Cardiac septum (tissue), 1 donor: ENCODE measurements at regions not wholly inside any gene's neighbourhood (a gene's known extent, or its start where the extent isn't known, plus 50 kb on each side); places are given as distances from the start of the nearest gene placed in this dataset.
"Not testable (repeated sequence)": the region's sequence is repeated elsewhere in the genome, so short reads cannot be mapped to it uniquely, and the experiment has no call there.

Experiments
- DNase-seq: peaks from one replicate; pipeline ENCODE4 v3.0.0-alpha.2; 2020; ENCODE audit warnings: low spot score
- intact Hi-C: fragments of 100-400 bp; cut with DNase I; formaldehyde crosslinking; loops from one replicate; pipeline ENCODE4 v1.14.0; 2022
- donor health status: DM: no; HTN: no; CAD: no.

DNA sequence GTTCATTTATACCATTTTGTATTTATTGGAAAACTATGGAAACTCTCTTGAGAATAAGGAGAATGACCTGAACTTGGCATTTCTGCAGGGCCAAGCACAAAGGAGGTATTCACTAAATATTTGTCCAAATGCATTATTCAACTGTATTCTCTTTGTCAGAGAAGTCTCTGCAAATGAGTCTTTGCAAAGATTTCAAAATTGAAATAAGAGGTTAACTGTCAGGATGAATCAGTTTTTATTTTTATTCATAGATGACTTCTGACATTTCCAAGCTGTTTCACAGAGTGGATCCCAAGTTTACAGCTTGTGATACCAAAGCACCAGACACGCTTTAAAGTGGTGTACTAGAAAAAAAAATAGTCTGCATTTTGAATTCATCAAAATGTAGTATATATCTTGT lies 131.6 kb downstream of the UTRN start:
- no peak for DNase-seq
- intact Hi-C loops: no loop called here

DNA sequence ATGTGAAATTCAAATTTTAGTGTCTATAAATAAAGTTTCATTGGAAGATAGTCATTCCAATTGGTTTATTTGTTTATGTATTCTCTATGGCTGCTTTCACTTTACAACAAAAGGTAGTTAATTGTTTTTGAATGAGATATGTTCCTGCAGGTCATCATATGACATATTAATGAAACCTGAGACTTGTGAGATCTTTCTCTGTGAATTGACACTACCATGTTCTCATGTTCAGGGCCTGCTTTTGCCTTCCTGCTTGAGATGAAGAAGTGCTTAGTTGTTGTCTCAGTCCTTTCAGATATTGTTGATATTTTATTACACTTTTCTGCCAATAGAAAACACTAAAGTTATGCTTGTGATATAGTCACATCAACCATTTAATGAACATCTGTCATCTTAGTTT lies 132.5 kb downstream of the UTRN start:
- intact Hi-C loops: no loop called here

DNA sequence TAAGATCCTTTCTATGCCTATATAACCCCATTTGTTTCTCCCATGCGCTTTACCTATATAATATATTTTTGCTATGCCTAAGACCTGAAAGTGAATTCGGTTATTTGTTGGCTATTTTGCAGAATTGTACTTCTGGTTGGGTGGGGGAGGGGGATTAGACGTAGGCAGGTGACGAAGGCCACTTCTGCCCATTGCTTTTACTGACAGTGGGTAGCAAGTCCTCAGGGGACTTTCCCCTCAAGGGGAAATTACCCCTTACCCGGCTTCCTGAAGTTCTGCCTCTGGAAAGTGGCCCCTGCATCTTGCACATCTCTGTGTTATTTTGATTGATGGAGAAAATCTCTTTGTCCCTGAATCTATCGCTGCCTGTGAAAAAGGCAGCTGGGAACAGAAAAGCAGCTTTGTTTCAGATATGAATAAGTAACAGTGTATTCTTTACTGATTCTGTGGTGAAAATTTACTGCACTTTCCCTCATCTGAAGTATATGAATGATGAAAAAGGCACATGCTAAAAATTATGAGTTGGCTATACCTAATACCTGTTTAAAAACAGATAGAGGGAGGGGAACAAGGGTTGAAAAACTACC lies 133.9 kb downstream of the UTRN start:
- no peak for DNase-seq
- intact Hi-C loops: no loop called here

More for the DNA sequence above, 132.5 kb downstream of the UTRN start:
- no peak for DNase-seq

DNA sequence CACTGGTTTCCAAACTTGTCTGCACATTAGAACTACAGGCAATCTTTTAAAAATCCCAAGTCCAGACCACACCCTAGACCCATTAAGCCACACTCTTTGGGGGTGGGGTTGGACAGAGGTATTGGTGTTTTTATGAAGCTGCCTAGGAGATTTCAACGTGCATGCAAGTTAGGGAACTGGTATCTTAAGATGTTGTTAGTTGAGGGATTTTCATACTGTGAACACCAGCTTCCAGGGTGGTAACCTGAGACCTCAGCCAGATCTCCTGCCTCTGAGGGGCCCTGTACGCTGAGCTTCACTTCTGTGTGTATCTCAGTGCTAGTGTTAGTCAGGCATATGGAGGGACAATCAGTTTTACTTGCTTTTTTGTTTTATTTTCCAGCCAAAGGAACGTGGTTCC lies 138.0 kb downstream of the UTRN start:
- DNase-seq: no peak
- intact Hi-C loops: no loop called here

DNA sequence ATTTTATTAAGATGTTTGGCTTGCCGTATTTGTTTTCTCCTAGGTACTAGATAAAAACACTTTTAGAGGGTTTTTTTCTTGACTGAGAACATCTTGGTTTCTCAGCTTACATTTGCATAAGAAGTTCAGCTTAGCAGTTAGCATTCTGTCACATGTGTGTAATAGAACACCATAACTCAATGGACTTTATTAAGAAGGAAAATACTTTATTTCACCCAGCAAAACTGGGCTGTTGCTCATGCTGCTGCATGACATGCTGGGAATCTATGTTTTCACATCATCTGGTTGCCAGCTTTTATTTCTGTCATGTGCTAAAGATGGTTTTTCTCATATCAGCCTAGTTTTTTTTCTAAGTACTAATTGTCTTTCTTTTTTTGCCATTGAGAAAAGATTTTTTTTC lies 144.6 kb downstream of the UTRN start:
- intact Hi-C loops: no loop called here
- no peak for DNase-seq

DNA sequence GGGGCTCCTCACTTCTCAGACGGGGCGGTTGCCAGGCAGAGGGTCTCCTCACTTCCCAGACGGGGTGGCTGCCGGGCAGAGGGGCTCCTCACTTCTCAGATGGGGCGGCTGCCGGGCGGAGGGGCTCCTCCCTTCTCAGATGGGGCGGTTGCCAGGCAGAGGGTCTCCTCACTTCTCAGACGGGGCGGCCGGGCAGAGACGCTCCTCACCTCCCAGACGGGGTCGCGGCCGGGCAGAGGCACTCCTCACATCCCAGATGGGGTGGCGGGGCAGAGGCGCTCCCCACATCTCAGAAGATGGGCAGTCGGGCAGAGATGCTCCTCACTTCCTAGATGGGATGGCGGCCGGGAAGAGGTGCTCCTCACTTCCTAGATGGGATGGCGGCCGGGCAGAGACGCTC lies 148.3 kb downstream of the UTRN start:
- DNase-seq, intact Hi-C loops: not testable (repeated sequence)

DNA sequence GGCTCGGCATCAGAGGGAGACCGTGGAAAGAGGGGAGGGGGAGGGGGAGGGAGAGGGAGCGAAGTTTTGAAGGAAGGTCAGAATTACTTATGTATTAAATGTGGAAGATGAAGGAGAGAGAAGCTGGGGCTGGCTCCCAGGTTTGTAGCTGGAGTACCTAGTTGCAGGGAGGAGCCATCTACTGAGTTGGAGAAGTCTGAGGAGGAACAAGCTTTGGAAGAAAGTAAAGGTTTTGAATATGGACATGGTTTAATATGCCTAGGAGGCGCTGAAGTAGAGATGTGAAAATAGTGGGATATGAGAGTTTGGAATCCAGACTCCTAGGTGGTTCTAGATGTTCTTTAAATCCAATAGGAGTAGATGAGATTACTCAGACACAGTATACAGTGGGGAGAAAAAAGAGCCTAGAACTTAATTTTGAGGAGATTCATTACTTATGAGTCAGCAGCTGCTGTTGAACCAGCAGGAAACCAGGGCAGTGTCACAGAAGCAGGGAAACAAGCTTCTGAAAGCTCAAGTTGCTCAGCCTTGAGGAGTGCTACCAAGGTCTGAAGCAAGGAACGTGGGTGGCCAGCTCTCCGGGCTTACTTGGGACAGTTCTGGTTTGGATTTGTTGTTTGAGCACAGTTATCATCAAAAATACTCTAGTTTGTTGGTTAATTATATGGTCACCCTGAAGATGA lies 149.3 kb downstream of the UTRN start:
- intact Hi-C loops: no loop called here
- DNase-seq: no peak

DNA sequence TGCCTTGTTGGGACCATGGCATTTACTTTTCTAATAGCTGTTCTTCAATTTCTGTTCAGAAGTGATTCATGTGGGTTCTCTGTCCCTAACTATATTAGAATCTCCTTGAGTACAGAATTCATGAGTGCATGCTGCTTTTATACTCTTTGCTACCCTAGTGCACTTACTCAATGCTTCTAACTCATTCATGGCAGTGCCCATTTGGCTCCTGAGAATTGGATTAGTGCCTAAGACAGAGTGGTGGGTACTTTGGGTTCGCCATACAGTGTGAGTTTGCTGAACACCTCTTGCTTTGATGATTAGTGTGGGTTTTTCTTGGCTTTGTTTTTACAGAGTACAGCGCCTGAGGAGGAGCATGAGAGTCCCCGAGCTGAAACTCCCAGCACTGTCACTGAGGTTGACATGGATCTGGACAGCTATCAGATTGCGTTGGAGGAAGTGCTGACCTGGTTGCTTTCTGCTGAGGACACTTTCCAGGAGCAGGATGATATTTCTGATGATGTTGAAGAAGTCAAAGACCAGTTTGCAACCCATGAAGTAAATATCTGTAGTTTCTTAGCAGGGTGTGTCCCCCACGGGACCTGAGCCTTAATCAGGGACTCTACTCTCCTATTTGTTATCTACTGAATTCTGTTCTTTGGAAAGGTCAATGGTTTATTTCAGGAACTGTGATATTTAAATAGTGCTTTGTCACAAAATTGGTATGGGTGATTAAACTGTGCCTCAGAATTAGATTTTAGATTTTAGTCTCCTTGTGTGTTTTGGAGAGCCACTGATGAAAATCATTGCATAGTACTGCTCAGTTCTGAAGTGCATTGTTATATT lies 150.7 kb downstream of the UTRN start:
- intact Hi-C loops: no loop called here
- DNase-seq: no peak

DNA sequence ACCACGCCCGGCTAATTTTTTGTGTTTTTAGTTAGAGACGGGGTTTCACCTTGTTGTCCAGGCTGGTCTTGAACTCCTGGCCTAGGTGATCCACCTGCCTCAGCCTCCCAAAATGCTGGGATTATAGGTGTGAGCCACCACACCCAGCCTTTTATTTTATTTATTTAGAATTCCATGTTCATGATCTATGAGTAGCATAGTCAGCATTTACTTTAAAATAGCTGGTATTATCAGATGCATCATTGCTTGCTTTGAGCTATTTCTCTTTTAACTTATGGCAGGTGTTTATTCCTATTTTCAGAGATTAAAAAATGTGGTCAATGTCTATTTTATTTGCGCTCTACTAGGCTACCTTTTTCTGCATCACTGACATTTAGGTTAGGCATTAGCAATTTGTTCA lies 152.0 kb downstream of the UTRN start:
- DNase-seq: no peak
- intact Hi-C loops: no loop called here

DNA sequence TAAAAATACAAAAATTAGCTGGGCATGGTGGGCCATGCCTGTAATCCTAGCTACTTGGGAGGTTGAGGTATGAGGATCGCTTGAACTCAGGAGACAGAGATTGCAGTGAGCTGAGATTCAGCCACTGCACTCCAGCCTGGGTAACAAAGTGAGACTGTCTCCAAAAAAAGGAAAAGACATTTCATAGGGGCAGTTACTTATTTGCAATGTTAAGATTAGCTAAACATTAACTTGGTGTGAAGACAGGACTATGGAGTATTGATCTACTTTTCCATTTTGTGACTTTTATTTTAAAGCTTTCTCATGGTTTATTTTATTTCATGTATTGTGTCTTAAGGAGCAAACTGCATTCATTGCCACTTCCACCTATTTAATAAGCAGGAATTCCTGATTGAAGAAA lies 153.0 kb downstream of the UTRN start:
- intact Hi-C loops: no loop called here
- no peak for DNase-seq

DNA sequence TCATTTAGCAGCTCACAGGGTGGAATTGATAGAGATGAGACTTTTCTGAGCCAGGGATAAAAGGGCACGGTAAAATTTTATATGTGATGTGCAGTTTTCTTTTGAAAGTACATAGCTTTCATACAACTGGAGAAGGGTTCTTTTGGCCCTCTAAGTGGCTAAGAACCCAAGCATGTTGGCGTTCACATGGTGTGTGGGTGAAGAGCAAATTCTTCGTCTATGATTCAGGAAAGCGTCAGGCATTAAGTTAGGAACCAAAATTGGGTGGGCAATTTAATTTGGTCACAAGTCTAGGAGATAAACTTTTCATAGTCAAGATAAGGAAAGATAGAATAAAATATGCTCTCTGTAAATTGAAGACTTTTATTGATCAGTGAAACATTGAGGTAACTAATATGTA lies 153.9 kb downstream of the UTRN start:
- DNase-seq: no peak
- intact Hi-C loops: no loop called here

DNA sequence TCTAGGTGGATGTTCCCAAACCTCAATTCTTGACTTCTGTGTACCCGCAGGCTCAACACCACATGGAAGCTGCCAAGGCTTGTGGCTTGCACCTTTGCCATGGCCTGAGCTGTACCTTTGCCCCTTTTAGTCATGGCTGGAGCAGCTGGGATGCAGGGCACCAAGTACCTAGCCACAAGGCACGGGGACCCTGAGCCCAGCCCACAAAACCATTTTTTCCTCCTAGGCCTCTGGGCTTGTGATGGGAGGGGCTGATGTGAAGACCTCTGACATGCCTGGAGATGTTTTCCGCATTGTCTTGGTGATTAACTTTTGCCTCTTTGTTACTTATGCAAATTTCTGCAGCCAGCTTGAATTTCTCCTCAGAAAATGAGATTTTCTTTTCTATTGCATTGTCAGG lies 156.7 kb downstream of the UTRN start:
- intact Hi-C loops: not testable (repeated sequence)

DNA sequence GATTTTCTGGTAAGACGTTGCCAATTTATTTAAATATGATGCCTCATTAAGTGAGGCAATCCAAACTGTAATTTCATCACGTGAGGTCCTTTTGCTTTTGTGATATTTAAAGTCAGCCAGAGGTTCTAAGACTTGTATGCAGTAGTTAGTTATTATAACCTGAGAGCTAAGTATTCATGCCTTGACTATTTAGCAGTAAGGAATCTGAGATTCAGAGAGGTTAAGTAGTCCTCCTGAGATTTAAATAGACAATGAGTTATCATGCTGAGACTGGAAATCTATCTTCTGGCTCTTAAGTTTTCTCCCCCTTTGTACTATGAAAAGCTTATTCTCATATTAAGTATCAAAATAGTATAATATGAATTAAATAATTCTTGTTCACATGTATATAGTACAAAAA lies 158.0 kb downstream of the UTRN start:
- DNase-seq: no peak
- intact Hi-C loops: no loop called here

More for the DNA sequence above, 156.7 kb downstream of the UTRN start:
- DNase-seq: not testable (repeated sequence)

DNA sequence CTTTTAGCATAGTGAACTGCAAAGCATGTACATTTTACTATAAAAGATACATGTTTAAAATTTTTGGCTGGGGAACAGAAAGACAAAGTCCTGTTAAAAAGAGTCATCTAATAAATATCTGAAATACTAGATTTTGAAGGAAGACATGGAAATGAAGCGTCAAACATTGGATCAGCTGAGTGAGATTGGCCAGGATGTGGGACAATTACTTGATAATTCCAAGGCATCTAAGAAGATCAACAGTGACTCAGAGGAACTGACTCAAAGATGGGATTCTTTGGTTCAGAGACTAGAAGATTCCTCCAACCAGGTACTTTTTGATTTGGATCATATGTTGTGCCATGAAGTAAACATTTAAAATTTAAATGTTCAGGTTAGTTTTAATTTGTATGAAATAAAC lies 162.3 kb downstream of the UTRN start:
- intact Hi-C loops: no loop called here

DNA sequence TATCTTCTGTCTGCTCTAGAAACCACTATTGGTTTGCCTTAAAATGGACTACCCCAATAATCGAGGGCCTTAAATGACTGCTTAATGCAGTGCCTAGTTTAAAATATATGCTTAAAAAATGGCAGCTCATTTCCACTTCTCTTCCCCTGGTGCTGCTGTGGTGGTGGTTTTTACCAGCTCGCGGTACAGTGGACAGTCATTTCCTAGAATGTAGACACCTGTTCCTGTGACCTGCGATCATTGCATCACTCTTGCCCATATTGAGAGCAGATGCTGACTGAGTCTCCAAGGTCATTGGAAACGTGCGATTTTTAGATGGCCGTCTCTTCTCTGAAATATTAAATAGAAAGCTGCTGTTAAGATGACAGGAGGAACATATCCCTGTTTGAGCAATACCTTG lies 164.1 kb downstream of the UTRN start:
- no peak for DNase-seq
- intact Hi-C loops: no loop called here

More for the DNA sequence above, 162.3 kb downstream of the UTRN start:
- no peak for DNase-seq

DNA sequence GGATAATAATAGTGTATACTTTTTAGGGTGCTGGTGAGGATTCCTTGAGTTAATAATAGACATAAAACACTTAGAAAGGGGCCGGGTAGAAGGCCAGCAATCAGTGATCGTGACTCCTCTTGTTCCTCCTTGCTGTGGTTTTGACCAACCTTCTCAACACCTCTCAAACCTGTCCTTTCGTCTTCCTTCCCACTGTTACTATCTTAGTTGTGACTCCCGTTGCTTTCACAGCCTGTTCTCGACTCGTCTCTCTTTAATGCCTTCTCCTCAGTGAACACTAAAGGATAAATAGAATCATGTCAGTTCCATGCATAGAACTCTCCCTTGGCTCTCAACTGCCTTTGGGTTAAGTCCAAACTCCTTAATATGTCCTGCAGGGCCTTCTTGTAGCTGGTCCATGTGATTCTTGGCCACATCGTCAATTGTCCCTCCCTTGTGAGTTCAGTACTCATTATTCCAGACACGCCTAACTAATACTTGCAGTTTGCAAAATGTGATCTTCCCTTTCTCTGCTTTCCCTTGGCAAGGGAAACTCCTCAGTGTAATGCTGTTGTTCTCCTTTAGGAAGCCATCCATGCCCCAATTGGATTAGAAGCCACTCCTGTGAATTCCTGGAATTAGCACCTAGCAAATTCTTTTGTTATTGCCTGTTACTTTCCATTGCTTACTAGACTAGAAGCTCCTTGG lies 164.9 kb downstream of the UTRN start:
- no peak for DNase-seq
- intact Hi-C loops: no loop called here

DNA sequence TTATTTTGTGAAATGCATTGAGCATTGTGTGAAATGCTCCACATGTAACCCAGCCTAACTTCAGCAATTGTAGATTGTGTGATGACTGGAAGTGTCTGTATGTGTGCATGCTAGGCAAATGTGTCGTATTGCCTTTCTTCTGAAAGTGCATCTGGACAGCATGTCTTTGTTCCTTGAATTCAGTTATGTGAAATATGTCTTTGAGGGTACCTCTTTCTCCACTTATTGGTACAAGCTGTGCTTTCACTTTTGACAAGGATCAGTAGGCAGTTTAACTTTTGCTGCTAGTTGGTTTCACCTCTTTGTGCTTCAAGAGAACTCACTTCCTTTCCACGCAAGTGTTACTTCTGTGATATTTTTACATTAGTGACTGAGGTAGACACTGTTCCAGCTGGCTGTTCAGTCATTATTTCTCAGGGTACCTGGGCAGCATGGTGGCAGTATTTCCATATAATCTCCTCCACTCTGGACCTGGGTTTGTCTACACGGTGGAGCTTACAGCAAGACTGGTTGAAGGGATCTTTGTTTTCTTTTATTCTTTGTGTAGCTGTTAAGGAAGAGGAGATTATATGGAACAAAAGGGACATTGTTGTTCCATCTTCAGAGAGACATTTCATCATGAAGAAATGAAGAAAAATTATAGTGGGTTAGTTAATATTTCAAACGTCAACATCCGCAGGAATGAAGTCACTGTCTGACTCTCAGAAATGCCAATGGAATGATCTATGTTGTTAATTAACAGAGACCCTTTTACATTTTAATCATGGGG lies 175.4 kb downstream of the UTRN start:
- DNase-seq: no peak
- intact Hi-C loops: no loop called here

DNA sequence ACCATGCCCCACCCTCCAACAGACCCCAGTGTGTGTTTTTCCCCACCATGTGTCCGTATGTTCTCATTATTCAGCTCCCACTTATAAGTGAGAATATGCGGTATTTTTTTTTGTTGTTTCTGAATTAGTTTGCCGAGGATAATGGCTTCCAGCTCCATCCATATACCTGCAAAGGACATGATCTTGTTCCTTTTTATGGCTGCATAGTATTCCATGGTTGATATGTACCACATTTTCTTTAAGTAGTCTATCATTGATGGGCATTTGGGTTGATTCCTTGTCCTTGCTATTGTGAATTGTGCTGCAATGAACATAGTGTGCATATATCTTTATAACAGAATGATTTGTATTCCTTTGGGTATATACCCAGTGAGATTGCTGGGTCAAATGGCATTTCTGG lies 176.9 kb downstream of the UTRN start:
- no peak for DNase-seq
- intact Hi-C loops: no loop called here

DNA sequence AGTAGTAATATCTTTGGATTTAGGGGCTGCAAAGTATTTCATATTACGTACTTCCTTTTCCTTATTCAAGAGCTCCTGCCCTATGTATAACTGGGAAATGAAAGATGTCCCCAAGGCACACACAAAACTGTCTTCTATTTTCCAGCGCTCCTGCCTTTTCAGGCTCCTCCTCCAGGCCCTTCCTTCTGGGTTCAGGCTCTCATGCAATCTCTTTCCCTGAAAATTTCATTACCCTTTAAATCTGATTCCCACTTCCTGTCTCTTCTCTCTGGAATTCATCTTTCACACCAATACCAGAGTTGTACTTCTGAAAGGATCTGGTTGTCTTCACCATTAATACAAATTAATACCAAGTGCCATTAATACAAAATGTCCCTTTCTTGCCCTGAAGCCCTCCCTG lies 181.6 kb downstream of the UTRN start:
- DNase-seq: no peak
- intact Hi-C loops: no loop called here
